ENCODE measurements at regions not wholly inside any gene's neighbourhood (a gene's known extent, or its start where the extent isn't known, plus 50 kb on each side); places are given as distances from the start of the nearest gene placed in this dataset.

GRCh38 chr1:213776969-213777368, 210.8 kb upstream of the PROX1 start:
- H3K4me1 Mint-ChIP-seq (ENCODE audit: low read depth) = no peaks in the 10 kb centered on the region
- no peak overlapping the region for H3K4me3 Mint-ChIP-seq
- H3K9me3 Mint-ChIP-seq = peaks cover 50% of the 10 kb centered on the region
- no peaks in the 10 kb centered on the region for H3K36me3 Mint-ChIP-seq (ENCODE audit: low read depth)
- no peak overlapping the region for H3K27ac Mint-ChIP-seq
- DNase-seq = no peak
- H3K27me3 Mint-ChIP-seq (ENCODE audit: insufficient read depth) = peaks cover 1% of the 10 kb centered on the region; the same call in 1 of the 2 replicates
- TF ChIP-seq CTCF (IDR thresholded peaks at IDR 0.05) = no peak

GRCh38 chr1:213779228-213779627, 208.5 kb upstream of the PROX1 start:
- TF ChIP-seq CTCF (IDR thresholded peaks at IDR 0.05) = no peak
- peaks cover 1% of the 10 kb centered on the region; the same call in 1 of the 2 replicates for H3K27me3 Mint-ChIP-seq (ENCODE audit: insufficient read depth)
- no peaks in the 10 kb centered on the region for H3K4me1 Mint-ChIP-seq (ENCODE audit: low read depth)
- no peak overlapping the region for H3K4me3 Mint-ChIP-seq
- H3K36me3 Mint-ChIP-seq (ENCODE audit: low read depth) = peaks cover 4% of the 10 kb centered on the region; the same call in 1 of the 2 replicates
- H3K9me3 Mint-ChIP-seq = peaks cover 65% of the 10 kb centered on the region
- no peak overlapping the region for H3K27ac Mint-ChIP-seq
- DNase-seq = no peak

- Mint-ChIP-seq H3K36me3 (ENCODE audit: low read depth) (peaks cover 4% of the 10 kb centered on the region; the same call in 1 of the 2 replicates), H3K27me3 (ENCODE audit: insufficient read depth) (no peaks in the 10 kb centered on the region), H3K27ac (no peak overlapping the region), H3K4me3 (no peak overlapping the region), H3K9me3 (peaks cover 74% of the 10 kb centered on the region), H3K4me1 (ENCODE audit: low read depth) (no peaks in the 10 kb centered on the region)
- TF ChIP-seq CTCF (IDR thresholded peaks at IDR 0.05) = no peak
- no peak for DNase-seq
Measured at GRCh38 chr1:213782941-213783672, 204.7 kb upstream of the PROX1 start.

- Mint-ChIP-seq H3K4me3 (no peak overlapping the region), H3K27ac (no peak overlapping the region), H3K36me3 (ENCODE audit: low read depth) (peaks cover 4% of the 10 kb centered on the region; the same call in 1 of the 2 replicates), H3K27me3 (ENCODE audit: insufficient read depth) (no peaks in the 10 kb centered on the region), H3K9me3 (peaks cover 71% of the 10 kb centered on the region), H3K4me1 (ENCODE audit: low read depth) (no peaks in the 10 kb centered on the region)
- no peak for TF ChIP-seq CTCF (IDR thresholded peaks at IDR 0.05)
- no peak for DNase-seq
Measured at GRCh38 chr1:213783893-213784292, 203.9 kb upstream of the PROX1 start.

- Mint-ChIP-seq H3K9me3 (peaks cover 48% of the 10 kb centered on the region), H3K4me3 (no peak overlapping the region), H3K36me3 (ENCODE audit: low read depth) (peaks cover 4% of the 10 kb centered on the region; the same call in 1 of the 2 replicates), H3K27me3 (ENCODE audit: insufficient read depth) (no peaks in the 10 kb centered on the region), H3K4me1 (ENCODE audit: low read depth) (no peaks in the 10 kb centered on the region), H3K27ac (no peak overlapping the region)
- TF ChIP-seq CTCF (IDR thresholded peaks at IDR 0.05) = no peak
- no peak for DNase-seq
Measured at GRCh38 chr1:213786683-213787082, 201.1 kb upstream of the PROX1 start.

Measured in HFFc6 (cell line).